IMR-90 (cell line): ENCODE measurements at regions not wholly inside any gene's neighbourhood (a gene's known extent, or its start where the extent isn't known, plus 50 kb on each side); places are given as distances from the start of the nearest gene placed in this dataset.

ENCODE experiments used
- ATAC-seq: fragments of 200-7000 bp; cut with Tn5 transposase; 2 replicates; pipeline ENCODE4 v1.9.1; 2020; ENCODE audit warnings: low read depth, mild to moderate bottlenecking, moderate library complexity
- BruUV-seq: library from RNA; stranded (reverse); fragments of 400-500 nt; replicated peaks from 2 replicates; lab custom pipeline; 2021; lab: Mats Ljungman, UMichigan
- CTCF ChIA-PET: fragments of 300-600 bp; formaldehyde crosslinking; extraction: SDS; loops from one replicate; lab custom pipeline; 2021; ENCODE audit warnings: antibody characterized with exemption; lab: Yijun Ruan, JAX
- POLR2A ChIA-PET: fragments of 300-600 bp; sonication (Branson Sonifier 250); formaldehyde crosslinking; loops from one replicate; lab custom pipeline; 2022; ENCODE audit warnings: antibody characterized with exemption; ENCODE audit not compliant: unreplicated experiment; lab: Charles Lee
- DNase-seq: peaks from one replicate; pipeline ENCODE4 v3.0.0; 2013
- H2AFZ ChIP-seq: replicated peaks from 2 replicates; pipeline ENCODE3; 2013; ENCODE audit warnings: low read length, mild to moderate bottlenecking; ENCODE audit not compliant: poor library complexity
- H2AK5ac ChIP-seq: 2 replicates; pipeline ENCODE4 v1.6.1; 2013; ENCODE audit warnings: low read depth, low read length, inconsistent platforms
- H2AK9ac ChIP-seq: replicated peaks from 2 replicates; pipeline ENCODE3; 2013; ENCODE audit warnings: mild to moderate bottlenecking, low read depth, low read length, moderate library complexity; ENCODE audit not compliant: poor library complexity
- H2BK120ac ChIP-seq: 2 replicates; pipeline ENCODE4 v1.6.1; 2013; ENCODE audit warnings: low read depth, low read length, inconsistent platforms
- H2BK15ac ChIP-seq: 3 replicates; pipeline ENCODE4 v1.6.1; 2013; ENCODE audit warnings: low read depth, low read length, inconsistent platforms
- H2BK20ac ChIP-seq: 2 replicates; pipeline ENCODE4 v1.6.1; 2013; ENCODE audit warnings: low read depth, mild to moderate bottlenecking, inconsistent platforms, low read length, moderate library complexity
- H2BK5ac ChIP-seq: 2 replicates; pipeline ENCODE4 v1.6.1; 2013; ENCODE audit warnings: mild to moderate bottlenecking, low read depth, low read length, inconsistent platforms; ENCODE audit not compliant: poor library complexity, severe bottlenecking
- H3K14ac ChIP-seq: replicated peaks from 2 replicates; pipeline ENCODE4 v1.6.1; 2013; ENCODE audit warnings: low read depth, low read length, inconsistent platforms
- H3K18ac ChIP-seq: 2 replicates; pipeline ENCODE4 v1.6.1; 2013; ENCODE audit warnings: low read depth, low read length, control low read depth
- H3K23ac ChIP-seq: 2 replicates; pipeline ENCODE4 v1.6.1; 2013; ENCODE audit warnings: low read depth, low read length, inconsistent platforms
- H3K27ac ChIP-seq: 2 replicates; pipeline ENCODE4 v1.5.1; 2013; ENCODE audit warnings: mild to moderate bottlenecking, control low read depth, low read length; ENCODE audit not compliant: insufficient read depth
- H3K27me3 ChIP-seq: 2 replicates; pipeline ENCODE4 v1.6.1; 2013; ENCODE audit warnings: low read length; ENCODE audit not compliant: control insufficient read depth, insufficient read depth
- H3K36me3 ChIP-seq: 2 replicates; pipeline ENCODE4 v1.6.1; 2013; ENCODE audit warnings: low read length, mixed read lengths; ENCODE audit not compliant: control insufficient read depth, insufficient read depth
- H3K4ac ChIP-seq: 2 replicates; pipeline ENCODE4 v1.6.1; 2013; ENCODE audit warnings: low read depth, low read length, inconsistent platforms
- H3K4me1 ChIP-seq: 2 replicates; pipeline ENCODE4 v1.6.1; 2013; ENCODE audit warnings: low read length, mixed read lengths; ENCODE audit not compliant: control insufficient read depth, insufficient read depth
- H3K4me2 ChIP-seq: 2 replicates; pipeline ENCODE4 v1.6.1; 2013; ENCODE audit warnings: low read depth, mild to moderate bottlenecking, control low read depth, low read length, moderate library complexity
- H3K4me3 ChIP-seq: 2 replicates; pipeline ENCODE4 v1.5.1; 2013; ENCODE audit warnings: low read depth, mild to moderate bottlenecking, control low read depth, low read length, moderate library complexity; ENCODE audit not compliant: insufficient read depth
- H3K56ac ChIP-seq: 2 replicates; pipeline ENCODE4 v1.6.1; 2013; ENCODE audit warnings: low read length, inconsistent platforms; ENCODE audit not compliant: insufficient read depth; ENCODE audit errors: extremely low read depth
- H3K79me1 ChIP-seq, 2 experiments: 2 replicates each; pipeline ENCODE4 v1.6.1; 2013; ENCODE audit warnings: low read length in 2 of 2, inconsistent platforms in 1 of 2, low read depth in 1 of 2
- H3K9ac ChIP-seq: 2 replicates; pipeline ENCODE4 v1.6.1; 2013; ENCODE audit warnings: low read depth, low read length, control low read depth
- H3K9me1 ChIP-seq: 2 replicates; pipeline ENCODE4 v1.6.1; 2013; ENCODE audit warnings: low read length, inconsistent platforms; ENCODE audit not compliant: insufficient read depth
- H3K9me3 ChIP-seq: 2 replicates; pipeline ENCODE4 v1.6.1; 2013; ENCODE audit warnings: low read length; ENCODE audit not compliant: control insufficient read depth, insufficient read depth
- H4K20me1 ChIP-seq: 2 replicates; pipeline ENCODE4 v1.6.1; 2013; ENCODE audit warnings: low read length, inconsistent platforms; ENCODE audit not compliant: insufficient read depth
- H4K5ac ChIP-seq: 2 replicates; pipeline ENCODE4 v1.6.1; 2013; ENCODE audit warnings: mild to moderate bottlenecking, low read depth, low read length, control low read depth
- H4K8ac ChIP-seq, 2 experiments: 2 replicates each; pipeline ENCODE4 v1.6.1; 2013; ENCODE audit warnings: low read depth in 2 of 2, low read length in 2 of 2, control low read depth in 1 of 2, inconsistent platforms in 1 of 2
- H4K91ac ChIP-seq: 2 replicates; pipeline ENCODE4 v1.6.1; 2013; ENCODE audit warnings: low read depth, low read length, inconsistent platforms; ENCODE audit not compliant: insufficient read depth
- BHLHE40 ChIP-seq: fragments of 150-350 bp; IDR thresholded peaks from 2 replicates; pipeline ENCODE4 v1.6.1; 2016; ENCODE audit warnings: mild to moderate bottlenecking, low read depth, low read length
- CEBPB ChIP-seq: IDR thresholded peaks from 2 replicates; pipeline ENCODE4 v1.6.1; 2012; ENCODE audit warnings: low read depth, low read length, improper control_type of control experiment
- CTCF ChIP-seq: conservative IDR thresholded peaks from 2 replicates; pipeline ENCODE4 v1.5.1; 2012; ENCODE audit warnings: mild to moderate bottlenecking, low read depth, low read length, improper control_type of control experiment
- ELK1 ChIP-seq: fragments of 150-350 bp; IDR thresholded peaks from 2 replicates; pipeline ENCODE4 v1.6.1; 2016; ENCODE audit warnings: low read depth, mild to moderate bottlenecking, low read length, moderate library complexity, borderline replicate concordance
- FOS ChIP-seq: fragments of 150-350 bp; IDR thresholded peaks from 2 replicates; pipeline ENCODE4 v1.6.1; 2016; ENCODE audit warnings: low read depth, low read length
- MAFK ChIP-seq: IDR thresholded peaks from 2 replicates; pipeline ENCODE4 v1.6.1; 2012; ENCODE audit warnings: low read depth, low read length, improper control_type of control experiment
- MAZ ChIP-seq: IDR thresholded peaks from 2 replicates; pipeline ENCODE4 v1.6.1; 2012; ENCODE audit warnings: low read depth, mild to moderate bottlenecking, low read length, improper control_type of control experiment, moderate library complexity, borderline replicate concordance
- NFE2L2 ChIP-seq: fragments of 150-350 bp; IDR thresholded peaks from 2 replicates; pipeline ENCODE4 v1.6.1; 2016; ENCODE audit warnings: low read depth, mild to moderate bottlenecking, low read length
- POLR2A ChIP-seq: IDR thresholded peaks from 2 replicates; pipeline ENCODE4 v1.6.1; 2012; ENCODE audit warnings: mild to moderate bottlenecking, low read depth, low read length
- RCOR1 ChIP-seq: IDR thresholded peaks from 2 replicates; pipeline ENCODE4 v1.6.1; 2012; ENCODE audit warnings: mild to moderate bottlenecking, low read length, improper control_type of control experiment; ENCODE audit not compliant: insufficient replicate concordance
- SMC3 ChIP-seq: fragments of 150-350 bp; IDR thresholded peaks from 2 replicates; pipeline ENCODE4 v1.6.1; 2016; ENCODE audit warnings: low read depth, mild to moderate bottlenecking, antibody characterized with exemption, low read length, moderate library complexity
- WGBS, 2 experiments: methylation state at CpG; one replicate each; pipeline versions ENCODE4 v1.1.5 to v1.1.7; 2013; ENCODE audit warnings: missing lambda C conversion rate in 2 of 2; ENCODE audit not compliant: insufficient read length in 1 of 2; ENCODE audit errors: extremely low coverage in 2 of 2; 5-methylcytosine and 5-hydroxymethylcytosine counted together
- dilution Hi-C: fragments of 300-500 bp; cut with HindIII; formaldehyde crosslinking; loops from one replicate; pipeline ENCODE4 v1.14.3; 2018; ENCODE audit warnings: low sequenced_read_pairs; ENCODE audit not compliant: unreplicated experiment
- in situ Hi-C: fragments of 300-500 bp; cut with MboI; formaldehyde crosslinking; loops from 3 replicates; pipeline ENCODE4 v1.14.3; 2019; ENCODE audit warnings: low sequenced_read_pairs, inconsistent platforms, mixed read lengths
- intact Hi-C: fragments of 100-400 bp; cut with micrococcal nuclease; formaldehyde crosslinking; loops from 2 replicates; pipeline ENCODE4 v1.10.0; 2022
- TF ChIP-seq, protein P1 (sequence below): fragments of 150-350 bp; IDR thresholded peaks from 2 replicates; pipeline ENCODE4 v1.6.1; 2017; ENCODE audit warnings: mild to moderate bottlenecking, antibody characterized with exemption, low read length, low read depth

DNA sequence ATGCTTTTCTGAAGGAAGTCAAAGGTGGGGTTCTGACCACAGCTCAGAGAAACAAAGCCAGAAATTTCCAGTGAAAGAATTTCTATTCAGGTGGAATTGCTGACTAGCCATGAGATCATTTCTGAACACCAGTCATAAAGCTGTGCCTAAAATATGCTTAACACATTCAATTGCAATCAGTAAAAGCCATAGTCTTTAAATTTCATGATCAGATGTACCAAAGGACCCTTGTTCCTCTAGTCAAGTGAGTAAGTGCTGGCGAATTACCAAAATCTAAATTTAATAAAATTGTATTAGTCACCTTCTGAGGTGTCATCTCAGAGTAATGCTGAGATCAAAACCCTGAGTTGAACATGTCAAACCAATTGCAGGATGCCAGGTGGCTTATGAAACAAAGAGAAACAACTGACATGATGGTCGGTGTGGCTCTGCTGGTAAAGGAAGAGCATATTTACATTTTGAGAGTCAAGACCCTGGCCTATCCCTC is 334.2 kb upstream of the CCNH start:
- Histone ChIP-seq H2AFZ (no peak overlapping the region), H4K91ac (no peak overlapping the region), H3K18ac (no peak overlapping the region), H4K8ac (no peak overlapping the region), H3K79me1 (no peaks in the 10 kb centered on the region), H4K5ac (no peak overlapping the region), H3K27me3 (no peaks in the 10 kb centered on the region), H3K9me3 (no peaks in the 10 kb centered on the region), H2BK120ac (no peak overlapping the region), H3K27ac (no peak overlapping the region), H3K4me3 (no peak overlapping the region), H2AK5ac (no peak overlapping the region), H2BK20ac (no peak overlapping the region), H3K4me1 (no peaks in the 10 kb centered on the region), H3K56ac (no peak overlapping the region), H2BK15ac (no peak overlapping the region), H3K4ac (no peak overlapping the region), H3K9me1 (no peaks in the 10 kb centered on the region), H3K23ac (no peak overlapping the region), H2BK5ac (no peak overlapping the region), H4K20me1 (no peaks in the 10 kb centered on the region), H2AK9ac (no peak overlapping the region), H3K14ac (no peak overlapping the region), H3K9ac (no peak overlapping the region), H3K36me3 (no peaks in the 10 kb centered on the region), H3K4me2 (no peak overlapping the region)
- BruUV-seq, result no TSS peak
- dilution Hi-C loops, result no loop called here
- ATAC-seq (no peak), DNase-seq (no peak)
- in situ Hi-C loops, result no loop called here
- intact Hi-C loops, result no loop called here
- TF ChIP-seq MAZ (no peak), NFE2L2 (no peak), CTCF (no peak), CEBPB (no peak), MAFK (no peak), POLR2A (no peak), ELK1 (no peak), RCOR1 (no peak), BHLHE40 (no peak), SMC3 (no peak), FOS (no peak)
- TF ChIP-seq, protein P1, sequence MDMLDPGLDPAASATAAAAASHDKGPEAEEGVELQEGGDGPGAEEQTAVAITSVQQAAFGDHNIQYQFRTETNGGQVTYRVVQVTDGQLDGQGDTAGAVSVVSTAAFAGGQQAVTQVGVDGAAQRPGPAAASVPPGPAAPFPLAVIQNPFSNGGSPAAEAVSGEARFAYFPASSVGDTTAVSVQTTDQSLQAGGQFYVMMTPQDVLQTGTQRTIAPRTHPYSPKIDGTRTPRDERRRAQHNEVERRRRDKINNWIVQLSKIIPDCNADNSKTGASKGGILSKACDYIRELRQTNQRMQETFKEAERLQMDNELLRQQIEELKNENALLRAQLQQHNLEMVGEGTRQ, result no peak
- no CpG with 5 or more reads among the region's 2 CpGs for WGBS, 2 experiments
- POLR2A ChIA-PET, result no interaction called here
- CTCF ChIA-PET, result interaction anchor here (0.7 kb wide), 1 partner anchor 934 kb away, joined by 5 read pairs; no protein-coding TSS in a partner anchor
